GM21786 (cell line): ENCODE measurements at regions not wholly inside any gene's neighbourhood (a gene's known extent, or its start where the extent isn't known, plus 50 kb on each side); places are given as distances from the start of the nearest gene placed in this dataset.

Experiments used
- ATAC-seq: cut with Tn5 transposase; IDR thresholded peaks from one replicate; pipeline ENCODE4 v1.9.1; 2021; ENCODE audit not compliant: unreplicated experiment

- ATAC-seq, result no peak
These were observed 717.9 kb upstream of the CXADR start for GRCh38 chr21:16794950-16795349.

DNA sequence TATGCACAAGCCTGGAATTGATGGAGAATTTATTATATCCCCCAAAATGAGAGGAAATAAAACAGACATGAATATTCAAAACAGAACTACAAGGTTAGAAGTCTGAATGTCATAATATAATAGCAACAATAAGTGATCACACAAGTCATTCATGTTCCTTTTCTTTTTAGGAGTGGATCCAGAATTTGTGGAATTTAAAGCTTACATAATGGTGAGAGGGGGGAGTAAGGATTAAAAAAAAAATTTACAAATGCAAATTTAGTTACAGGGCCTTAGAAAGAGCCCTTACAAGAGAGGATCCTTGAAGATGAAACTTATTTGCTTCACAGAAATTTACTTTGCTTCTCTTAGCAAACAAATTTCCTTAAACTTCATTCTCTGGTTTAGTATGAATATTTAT is 716.1 kb upstream of the CXADR start:
- ATAC-seq, result no peak

- ATAC-seq, result no peak
These were observed 715.3 kb upstream of the CXADR start for GRCh38 chr21:16797540-16797939.

GRCh38 chr21:16797966-16798365 is 714.9 kb upstream of the CXADR start:
- ATAC-seq, result no peak

GRCh38 chr21:16800536-16801275 is 712.1 kb upstream of the CXADR start:
- no peak for ATAC-seq

DNA sequence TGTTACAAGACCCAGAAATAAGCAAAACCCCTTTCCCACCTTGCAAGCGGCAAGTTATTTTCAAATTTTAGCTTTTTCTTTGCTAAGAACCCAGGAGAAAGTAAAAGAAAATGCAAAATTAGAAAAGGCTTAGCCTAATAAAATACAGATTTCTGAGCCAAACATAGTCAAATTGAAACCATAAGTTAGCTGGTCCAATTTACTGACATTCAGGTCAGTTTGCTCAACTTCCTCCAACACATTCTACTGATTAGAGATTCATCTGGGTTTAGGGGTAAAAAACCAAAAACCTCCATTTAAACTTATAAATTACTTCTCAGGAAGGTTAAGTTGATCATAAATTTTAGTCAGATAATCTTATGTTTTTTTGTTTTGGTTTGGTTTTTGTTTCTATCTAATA is 701.8 kb upstream of the CXADR start:
- no peak for ATAC-seq

- ATAC-seq, result no peak
These were observed 700.9 kb upstream of the CXADR start for GRCh38 chr21:16811970-16812369.

GRCh38 chr21:16815243-16815642 is 697.6 kb upstream of the CXADR start:
- no peak for ATAC-seq

DNA sequence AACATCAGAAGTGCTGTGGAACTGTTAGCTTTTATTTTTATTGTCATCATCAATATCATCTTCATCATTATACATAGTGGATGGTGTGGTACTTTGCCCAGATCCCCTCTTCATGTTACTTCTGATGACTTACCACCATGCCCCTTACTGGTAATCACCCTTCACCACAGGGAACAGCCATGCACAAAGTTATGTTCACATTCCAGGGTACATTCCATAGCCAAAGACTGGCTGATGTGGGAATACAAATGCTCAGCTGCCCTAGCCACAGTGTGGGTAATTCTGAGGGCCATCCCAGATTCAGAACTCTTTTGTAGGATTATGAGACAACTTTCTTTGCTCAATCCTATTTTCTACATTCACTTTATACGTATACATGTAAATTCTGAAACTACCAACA is 691.3 kb upstream of the CXADR start:
- ATAC-seq, result no peak

DNA sequence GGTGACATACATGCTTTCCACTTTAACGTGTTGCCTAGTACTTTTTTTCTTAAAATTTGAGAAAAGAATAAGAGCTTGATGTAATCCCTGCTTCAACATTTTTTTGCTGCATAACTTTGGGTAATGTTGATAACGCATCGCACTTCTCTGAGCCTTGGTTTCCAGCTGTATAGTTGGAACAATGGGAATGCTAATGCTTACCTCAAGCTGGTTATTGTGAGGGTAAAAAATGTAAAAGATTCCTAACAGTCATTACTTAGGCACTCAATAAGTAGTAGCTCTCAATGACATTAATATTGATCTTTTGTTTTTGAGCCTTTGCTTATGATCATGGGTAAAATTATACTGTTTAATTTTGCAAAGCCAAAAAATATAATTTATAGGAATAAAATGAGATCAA is 683.3 kb upstream of the CXADR start:
- no peak for ATAC-seq

DNA sequence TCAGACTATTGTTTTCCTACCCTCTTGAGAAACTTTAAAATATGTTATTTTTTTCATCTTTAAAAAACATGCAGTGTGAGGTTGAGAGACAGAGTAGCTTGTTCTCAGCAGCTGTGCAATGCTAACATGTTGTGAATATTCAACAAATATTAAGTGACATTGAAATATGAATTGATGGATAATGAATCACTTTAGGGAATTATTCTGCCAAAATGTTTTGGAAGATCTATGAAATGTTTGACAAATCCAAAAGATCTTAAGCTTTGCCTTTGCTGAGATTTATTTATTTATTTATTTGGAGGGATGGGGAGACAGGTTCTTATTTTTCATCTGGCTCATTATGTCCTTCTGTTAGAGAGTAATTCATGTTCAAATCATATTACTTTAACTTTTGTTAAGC is 680.1 kb upstream of the CXADR start:
- no peak for ATAC-seq

GRCh38 chr21:16834791-16835190 is 678.1 kb upstream of the CXADR start:
- ATAC-seq, result no peak

DNA sequence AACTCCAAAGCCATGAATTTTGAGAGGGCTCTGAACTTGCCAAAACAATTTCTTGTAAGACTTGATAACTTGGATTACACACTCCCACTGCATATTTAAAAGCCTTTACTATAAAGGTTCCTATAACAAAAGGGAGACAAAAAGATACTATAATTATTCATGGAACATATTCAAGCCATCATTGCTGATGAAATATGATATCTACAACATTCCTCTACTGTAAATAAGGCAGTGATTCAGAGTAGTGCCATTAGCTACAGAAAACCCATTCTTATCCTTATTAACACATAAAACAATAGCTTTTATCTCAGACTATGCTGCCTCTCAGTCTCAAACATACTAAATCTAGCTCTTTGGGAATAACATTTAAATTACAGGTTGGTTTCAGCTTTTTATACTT is 675.5 kb upstream of the CXADR start:
- no peak for ATAC-seq

DNA sequence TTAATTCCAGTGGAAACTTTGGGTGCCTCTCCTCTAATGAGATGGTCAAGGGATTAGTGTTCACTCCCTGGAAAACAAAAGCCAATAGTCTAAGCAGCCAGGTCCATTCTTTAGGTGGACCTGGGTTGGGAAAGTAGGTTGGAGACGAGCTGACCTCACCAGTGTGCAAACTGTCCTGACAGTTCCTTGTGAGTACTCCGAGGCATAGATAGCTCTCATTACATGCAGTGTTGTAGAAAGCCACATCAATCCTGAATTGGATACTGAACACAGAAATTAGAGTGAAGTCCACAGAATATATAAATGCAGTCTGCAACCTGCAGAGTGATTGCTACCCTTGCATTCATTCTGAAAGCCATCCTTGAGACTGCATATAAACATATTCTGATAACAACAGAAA is 675.1 kb upstream of the CXADR start:
- no peak for ATAC-seq

DNA sequence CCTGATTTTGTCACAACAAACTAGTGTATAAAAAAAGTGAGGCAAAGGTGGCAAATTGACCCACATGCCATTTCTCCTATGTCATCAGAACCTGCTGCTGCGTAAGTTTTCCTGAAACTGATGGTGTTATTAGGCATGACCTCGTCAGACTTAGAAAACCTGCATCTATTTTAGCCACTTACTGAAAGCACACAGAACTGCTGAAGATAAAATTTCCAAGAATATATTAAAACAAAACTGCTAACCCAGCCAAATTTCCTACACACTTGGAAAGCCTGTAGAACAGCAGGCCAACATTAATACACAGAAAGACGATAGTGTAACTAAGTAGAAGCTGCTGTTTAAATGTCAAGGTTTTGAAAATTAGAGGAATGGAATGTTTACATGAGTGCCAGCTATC is 674.5 kb upstream of the CXADR start:
- no peak for ATAC-seq

DNA sequence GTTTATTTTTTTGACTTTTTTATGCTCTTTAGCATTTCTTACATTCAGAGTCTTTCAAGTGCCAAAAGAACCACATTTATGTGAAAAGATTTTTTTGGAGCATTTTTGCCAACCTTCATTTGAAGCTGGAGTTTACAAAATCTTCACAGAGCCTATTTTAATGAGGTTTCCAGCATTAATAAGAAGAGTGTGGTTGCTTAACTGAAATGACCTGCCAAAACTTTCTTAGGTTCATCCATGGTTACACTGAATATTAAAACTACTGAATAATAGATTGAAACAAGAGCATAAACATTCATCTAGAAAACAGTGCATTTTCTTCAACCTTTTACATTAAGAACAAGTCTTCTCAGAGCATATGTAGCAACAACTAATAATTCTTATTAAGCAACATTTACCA is 672.3 kb upstream of the CXADR start:
- ATAC-seq, result no peak

- no peak for ATAC-seq
These were observed 670.7 kb upstream of the CXADR start for GRCh38 chr21:16841975-16842695.

GRCh38 chr21:16842696-16843035 is 670.2 kb upstream of the CXADR start:
- no peak for ATAC-seq

DNA sequence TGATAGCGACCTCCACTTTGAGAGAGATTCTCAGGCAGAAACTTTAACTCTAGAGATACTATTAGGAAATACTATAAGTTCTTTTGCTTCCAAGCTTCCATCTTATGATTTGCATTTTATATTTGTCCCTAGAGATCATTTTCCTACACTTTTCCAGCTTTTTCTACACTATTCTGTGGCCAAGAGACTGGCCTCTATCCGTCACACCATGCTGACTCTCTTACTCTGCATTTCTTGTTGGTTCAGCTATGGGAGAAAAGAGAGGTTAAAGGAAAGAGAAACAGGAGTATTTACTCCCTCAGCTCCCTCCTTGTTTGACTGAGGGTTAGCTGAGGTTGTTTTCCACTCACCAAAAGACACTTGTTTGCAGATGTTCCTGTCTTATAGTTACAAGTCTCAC is 665.6 kb upstream of the CXADR start:
- no peak for ATAC-seq

GRCh38 chr21:16851054-16851453 is 661.8 kb upstream of the CXADR start:
- ATAC-seq, result no peak

- ATAC-seq, result no peak
These were observed 657.6 kb upstream of the CXADR start for GRCh38 chr21:16855164-16855667.

DNA sequence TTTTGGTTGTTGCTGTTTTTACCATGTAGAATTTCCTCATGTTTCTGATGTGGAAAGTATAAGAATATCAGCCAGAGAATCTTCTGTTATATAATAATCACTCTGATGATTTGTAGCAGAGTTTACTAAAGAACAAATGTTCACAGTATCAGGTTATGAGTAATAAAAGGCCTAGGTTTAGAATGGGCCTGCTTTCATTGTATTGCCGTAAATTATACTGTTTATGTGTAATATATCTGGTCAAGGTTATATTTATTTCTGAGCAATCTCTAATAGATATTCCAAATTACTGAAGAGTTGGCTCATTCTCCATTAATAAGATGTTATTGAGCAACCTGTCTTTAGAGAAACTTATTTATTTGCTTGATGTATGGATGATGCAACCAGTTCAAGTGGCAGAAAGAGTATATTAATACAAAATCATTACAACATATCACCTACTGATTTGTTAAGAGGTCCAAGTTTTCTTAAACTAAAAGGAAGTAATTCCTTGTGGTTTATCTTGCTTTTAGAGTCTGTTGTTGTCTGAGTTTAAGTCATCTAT is 649.4 kb upstream of the CXADR start:
- ATAC-seq, result no peak
